ENCODE measurements at regions not wholly inside any gene's neighbourhood (a gene's known extent, or its start where the extent isn't known, plus 50 kb on each side); places are given as distances from the start of the nearest gene placed in this dataset.

DNA sequence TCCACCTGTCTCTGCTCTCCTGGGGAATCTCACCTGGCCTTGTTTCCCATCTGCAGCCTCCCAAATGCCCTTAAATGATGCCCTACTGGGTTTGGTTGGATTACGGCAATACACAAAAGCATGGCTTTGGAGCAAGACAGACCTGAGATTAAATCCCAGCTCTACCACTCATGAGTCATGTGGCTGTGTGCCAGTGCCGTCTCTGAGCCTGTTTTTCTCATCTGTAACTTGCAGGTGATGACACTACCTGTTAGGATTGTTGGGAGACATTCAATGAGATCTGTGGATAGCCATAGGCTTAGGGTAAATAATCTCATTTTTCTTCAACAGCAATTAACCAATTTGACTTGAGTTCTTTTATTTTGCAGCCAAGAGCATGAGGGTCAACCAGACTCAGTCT, 240.3 kb downstream of the MAF start:
- no peaks in the 10 kb centered on the region for H3K27me3 ChIP-seq (ENCODE audit: control insufficient read depth, insufficient read depth, low read length)
- H3K4me3 ChIP-seq (ENCODE audit: low read depth, low read length): no peak overlapping the region
- TF ChIP-seq, protein P1, sequence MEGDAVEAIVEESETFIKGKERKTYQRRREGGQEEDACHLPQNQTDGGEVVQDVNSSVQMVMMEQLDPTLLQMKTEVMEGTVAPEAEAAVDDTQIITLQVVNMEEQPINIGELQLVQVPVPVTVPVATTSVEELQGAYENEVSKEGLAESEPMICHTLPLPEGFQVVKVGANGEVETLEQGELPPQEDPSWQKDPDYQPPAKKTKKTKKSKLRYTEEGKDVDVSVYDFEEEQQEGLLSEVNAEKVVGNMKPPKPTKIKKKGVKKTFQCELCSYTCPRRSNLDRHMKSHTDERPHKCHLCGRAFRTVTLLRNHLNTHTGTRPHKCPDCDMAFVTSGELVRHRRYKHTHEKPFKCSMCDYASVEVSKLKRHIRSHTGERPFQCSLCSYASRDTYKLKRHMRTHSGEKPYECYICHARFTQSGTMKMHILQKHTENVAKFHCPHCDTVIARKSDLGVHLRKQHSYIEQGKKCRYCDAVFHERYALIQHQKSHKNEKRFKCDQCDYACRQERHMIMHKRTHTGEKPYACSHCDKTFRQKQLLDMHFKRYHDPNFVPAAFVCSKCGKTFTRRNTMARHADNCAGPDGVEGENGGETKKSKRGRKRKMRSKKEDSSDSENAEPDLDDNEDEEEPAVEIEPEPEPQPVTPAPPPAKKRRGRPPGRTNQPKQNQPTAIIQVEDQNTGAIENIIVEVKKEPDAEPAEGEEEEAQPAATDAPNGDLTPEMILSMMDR (IDR thresholded peaks at IDR 0.05; ENCODE audit: insufficient read depth, low read length, poor library complexity, severe bottlenecking): no peak
- no peak for DNase-seq (ENCODE audit: low read depth)
- H3K36me3 ChIP-seq (ENCODE audit: control insufficient read depth, insufficient read depth, low read length): no peaks in the 10 kb centered on the region

DNA sequence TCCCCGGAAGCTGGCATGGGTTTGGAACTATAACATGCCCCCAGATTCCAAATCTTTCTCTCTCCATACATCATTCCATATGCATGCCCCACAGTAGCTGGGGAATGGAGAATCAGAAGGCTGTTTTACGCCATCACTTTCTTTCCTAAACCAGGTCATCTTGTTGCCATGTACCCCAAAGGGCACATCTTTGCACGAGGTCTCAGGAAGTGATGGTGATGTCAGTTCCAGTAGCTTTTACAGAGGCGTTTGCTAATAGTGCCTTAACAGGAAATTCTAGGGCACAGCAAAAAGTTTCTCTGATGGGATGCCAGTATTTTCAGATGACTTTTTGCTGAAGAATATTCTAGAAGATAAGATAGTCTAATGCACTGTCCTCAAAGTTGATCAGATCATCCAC, 241.5 kb downstream of the MAF start:
- DNase-seq (ENCODE audit: low read depth): no peak
- TF ChIP-seq, protein P1 (IDR thresholded peaks at IDR 0.05; ENCODE audit: insufficient read depth, low read length, poor library complexity, severe bottlenecking): no peak
- Histone ChIP-seq H3K4me3 (ENCODE audit: low read depth, low read length) (no peak overlapping the region), H3K36me3 (ENCODE audit: control insufficient read depth, insufficient read depth, low read length) (no peaks in the 10 kb centered on the region), H3K27me3 (ENCODE audit: control insufficient read depth, insufficient read depth, low read length) (no peaks in the 10 kb centered on the region)

DNA sequence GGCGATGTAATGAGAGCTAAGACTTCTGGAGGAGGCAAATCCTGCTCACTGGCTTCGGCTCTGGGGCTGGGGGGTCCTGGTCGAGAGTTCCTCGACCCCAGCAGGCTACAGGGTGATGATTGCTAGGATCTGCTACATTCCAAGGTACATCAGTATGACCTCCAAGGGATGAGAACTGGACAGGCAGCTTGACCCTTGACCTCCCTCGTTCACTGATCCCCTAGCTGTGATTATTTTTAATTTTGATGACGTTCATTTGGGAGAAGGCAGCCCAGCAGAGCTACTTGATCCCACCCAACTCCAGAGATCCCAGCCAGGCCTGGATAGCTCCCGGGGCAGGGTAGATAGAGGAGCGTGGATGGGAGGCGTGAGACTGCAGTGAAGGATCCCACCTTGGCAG, 242.3 kb downstream of the MAF start:
- DNase-seq (ENCODE audit: low read depth): no peak
- no peaks in the 10 kb centered on the region for H3K36me3 ChIP-seq (ENCODE audit: control insufficient read depth, insufficient read depth, low read length)
- H3K27me3 ChIP-seq (ENCODE audit: control insufficient read depth, insufficient read depth, low read length): no peaks in the 10 kb centered on the region
- no peak overlapping the region for H3K4me3 ChIP-seq (ENCODE audit: low read depth, low read length)
- TF ChIP-seq, protein P1 (IDR thresholded peaks at IDR 0.05; ENCODE audit: insufficient read depth, low read length, poor library complexity, severe bottlenecking): no peak

DNA sequence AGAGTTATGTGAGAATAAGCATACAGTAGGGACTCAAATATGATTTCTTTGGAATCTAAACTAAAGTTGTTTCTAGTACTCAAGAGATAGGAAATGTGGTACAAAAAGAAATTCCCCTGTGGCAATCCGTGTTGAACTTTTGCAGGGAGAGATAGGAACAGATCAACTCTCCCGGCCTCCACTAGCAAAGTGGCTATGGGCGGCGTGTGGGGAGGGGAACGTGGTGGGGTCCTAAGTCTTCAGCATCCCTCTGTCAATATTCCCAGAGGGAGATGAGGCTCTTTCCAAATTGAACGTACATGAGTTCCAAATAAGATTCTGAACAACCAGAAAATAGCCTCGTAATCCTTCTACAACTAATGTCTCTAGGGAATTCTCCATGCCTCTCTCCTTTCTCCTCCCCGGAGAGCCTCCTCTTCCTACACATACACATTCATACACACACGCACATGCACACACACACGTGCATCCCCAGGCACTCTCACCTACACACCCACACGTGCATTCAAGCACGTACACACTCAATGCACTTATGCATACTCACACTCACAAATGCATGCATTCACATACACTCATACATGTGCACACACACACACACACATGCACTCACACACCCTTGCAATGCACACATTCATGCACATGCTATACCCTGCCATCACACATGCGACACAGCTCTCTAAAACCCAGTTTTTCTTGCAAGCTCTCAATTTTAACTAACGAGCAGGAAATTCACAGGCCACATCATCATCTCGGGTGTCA, 244.8 kb downstream of the MAF start:
- no peak for DNase-seq (ENCODE audit: low read depth)
- Histone ChIP-seq H3K36me3 (ENCODE audit: control insufficient read depth, insufficient read depth, low read length) (no peaks in the 10 kb centered on the region), H3K27me3 (ENCODE audit: control insufficient read depth, insufficient read depth, low read length) (no peaks in the 10 kb centered on the region), H3K4me3 (ENCODE audit: low read depth, low read length) (no peak overlapping the region)
- TF ChIP-seq, protein P1 (IDR thresholded peaks at IDR 0.05; ENCODE audit: insufficient read depth, low read length, poor library complexity, severe bottlenecking): no peak

DNA sequence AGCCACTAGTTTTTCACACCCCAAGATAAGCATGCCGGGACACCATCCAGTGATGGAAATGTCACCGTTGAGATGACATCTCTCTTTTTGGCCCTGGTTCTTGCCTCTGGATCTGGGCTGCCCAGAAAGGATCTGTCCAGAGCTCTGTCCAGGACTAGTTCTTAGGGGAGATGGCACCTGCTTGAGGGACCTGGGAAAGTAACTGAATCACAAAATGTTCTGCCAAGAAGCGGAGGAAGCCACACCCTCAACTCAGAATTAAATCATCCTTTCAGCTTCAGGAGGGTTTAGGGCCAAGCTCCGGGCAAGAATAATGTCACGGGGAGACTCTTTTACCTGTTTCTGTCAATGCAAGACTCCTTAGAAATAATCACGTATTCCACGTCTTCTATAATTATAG, 248.6 kb downstream of the MAF start:
- Histone ChIP-seq H3K27me3 (ENCODE audit: control insufficient read depth, insufficient read depth, low read length) (no peaks in the 10 kb centered on the region), H3K4me3 (ENCODE audit: low read depth, low read length) (no peak overlapping the region), H3K36me3 (ENCODE audit: control insufficient read depth, insufficient read depth, low read length) (no peaks in the 10 kb centered on the region)
- no peak for DNase-seq (ENCODE audit: low read depth)
- TF ChIP-seq, protein P1 (IDR thresholded peaks at IDR 0.05; ENCODE audit: insufficient read depth, low read length, poor library complexity, severe bottlenecking): no peak

DNA sequence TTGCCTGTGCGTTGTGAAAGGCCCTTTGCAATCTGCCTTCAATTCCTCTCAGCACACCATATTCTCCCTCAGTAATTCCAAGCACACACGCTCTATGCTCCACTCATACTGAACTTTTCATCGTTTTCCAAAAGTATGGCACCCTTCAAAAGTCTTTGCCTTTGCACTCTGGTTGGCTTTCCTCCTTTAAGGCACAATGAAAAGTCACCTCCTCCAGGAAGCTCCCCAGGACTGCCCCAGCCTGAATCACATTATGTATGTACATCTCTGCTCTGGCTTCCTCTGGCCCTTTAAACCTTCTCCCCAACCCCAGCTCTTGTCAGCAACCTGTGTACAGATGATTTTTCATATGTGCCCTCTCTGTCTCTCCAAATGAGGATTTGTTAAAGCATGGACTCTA, 250.7 kb downstream of the MAF start:
- H3K36me3 ChIP-seq (ENCODE audit: control insufficient read depth, insufficient read depth, low read length): no peaks in the 10 kb centered on the region
- H3K27me3 ChIP-seq (ENCODE audit: control insufficient read depth, insufficient read depth, low read length): no peaks in the 10 kb centered on the region
- DNase-seq (ENCODE audit: low read depth): no peak
- TF ChIP-seq, protein P1 (IDR thresholded peaks at IDR 0.05; ENCODE audit: insufficient read depth, low read length, poor library complexity, severe bottlenecking): no peak
- H3K4me3 ChIP-seq (ENCODE audit: low read depth, low read length): no peak overlapping the region
